ENCODE measurements at regions not wholly inside any gene's neighbourhood (a gene's known extent, or its start where the extent isn't known, plus 50 kb on each side); places are given as distances from the start of the nearest gene placed in this dataset.

- H3K79me1 ChIP-seq (ENCODE audit: low read depth, low read length): no peaks in the 10 kb centered on the region
- H4K91ac ChIP-seq (replicated peaks; ENCODE audit: insufficient read length, low read length): no peak overlapping the region
- no peak overlapping the region for H3K4me2 ChIP-seq (ENCODE audit: insufficient read depth in 1 of 2, low read depth in 2 of 2, low read length in 2 of 2)
- no peak overlapping the region for H2BK20ac ChIP-seq (ENCODE audit: low read length)
- H3K56ac ChIP-seq (replicated peaks; ENCODE audit: insufficient read length, low read depth, low read length): no peak overlapping the region
- H4K5ac ChIP-seq (ENCODE audit: insufficient read length, low read depth, low read length): no peak overlapping the region
- H3K18ac ChIP-seq (ENCODE audit: extremely low read depth, low read length): no peak overlapping the region
- no peak overlapping the region for H3K4me3 ChIP-seq (ENCODE audit: extremely low read depth in 1 of 4, insufficient read depth in 2 of 4, low read depth in 3 of 4, low read length in 4 of 4)
- peak overlapping the region; percentile 6; the same call in 1 of the 2 replicates for H2AFZ ChIP-seq (ENCODE audit: low read length)
- no peak overlapping the region for H2BK15ac ChIP-seq (ENCODE audit: low read length)
- H3K27ac ChIP-seq (ENCODE audit: low read depth, low read length): no peak overlapping the region
- FAIRE-seq: no peak
- no peaks in the 10 kb centered on the region for H3K4me1 ChIP-seq (replicated peaks in 1 of 4; ENCODE audit: control insufficient read depth in 3 of 4, insufficient read depth in 4 of 4, low read length in 3 of 4)
- H3K4ac ChIP-seq (replicated peaks; ENCODE audit: insufficient read length, low read depth, low read length): no peak overlapping the region
- no peak overlapping the region for H2AK5ac ChIP-seq (ENCODE audit: low read depth, low read length)
- WGBS, 2 experiments (ENCODE audit: extremely low coverage in 1 of 2, insufficient coverage in 1 of 2, insufficient read length in 1 of 2, insufficient replicate concordance in 2 of 2, low coverage in 1 of 2, low lambda C conversion rate in 2 of 2, missing lambda C conversion rate in 1 of 2): 79% methylated on average over 2 of the region's 2 CpGs; no CpG with 5 or more reads in 1 of the 2 experiments
- DNase-seq (ENCODE audit: low read depth in 1 of 2, low spot score in 2 of 2): no peak
- no peak overlapping the region for H4K8ac ChIP-seq (ENCODE audit: extremely low read depth, insufficient read depth, low read length)
- H3K9ac ChIP-seq (replicated peaks in 1 of 4; ENCODE audit: extremely low read depth in 1 of 4, low read depth in 3 of 4, low read length in 3 of 4): no peak overlapping the region
- no peaks in the 10 kb centered on the region for H3K23me2 ChIP-seq (ENCODE audit: low read depth, low read length)
- H3K14ac ChIP-seq (ENCODE audit: insufficient read length): no peak overlapping the region
- no peaks in the 10 kb centered on the region for H3K36me3 ChIP-seq (ENCODE audit: control insufficient read depth in 2 of 4, insufficient read depth in 4 of 4, low read length in 3 of 4)
- ChIA-PET CTCF (ENCODE audit: partially characterized antibody) (interaction anchor here (1.6 to 4.2 kb wide), 3 partner anchors 12 to 197 kb away, joined by 3 to 15 read pairs (median 4); no protein-coding TSS in a partner anchor), POLR2A (ENCODE audit: partially characterized antibody) (no interaction called here)
- peak in 1 of 2 experiments; percentile 24 for TF ChIP-seq RAD21 (IDR thresholded peaks at IDR 0.05 in 1 of 2, conservative IDR thresholded peaks at IDR 0.05 in 1 of 2; ENCODE audit: low read depth in 2 of 2, low read length in 2 of 2)
- TF ChIP-seq NRF1 (IDR thresholded peaks at IDR 0.05; ENCODE audit: low read depth, low read length): no peak
- no peaks in the 10 kb centered on the region for H3K79me2 ChIP-seq (ENCODE audit: control insufficient read depth in 1 of 2, insufficient read depth in 2 of 2, low read length in 2 of 2)
- no peaks in the 10 kb centered on the region for H3K9me3 ChIP-seq (ENCODE audit: insufficient read depth in 2 of 2, low read depth in 1 of 2, low read length in 1 of 2)
- H3K23ac ChIP-seq (ENCODE audit: insufficient read length): no peak overlapping the region
- no peak overlapping the region for H2BK12ac ChIP-seq (ENCODE audit: low read depth, low read length)
- no peak overlapping the region for H2BK120ac ChIP-seq (replicated peaks; ENCODE audit: low read depth, low read length)
- no peaks in the 10 kb centered on the region for H4K20me1 ChIP-seq (replicated peaks in 1 of 2; ENCODE audit: control insufficient read depth in 1 of 2, insufficient read depth in 2 of 2, low read length in 2 of 2)
- no peak overlapping the region for H2BK5ac ChIP-seq (ENCODE audit: low read depth, low read length)
- H3K27me3 ChIP-seq (replicated peaks in 1 of 4; ENCODE audit: control insufficient read depth in 3 of 4, extremely low read depth in 1 of 4, insufficient read depth in 3 of 4, low read length in 3 of 4): no peaks in the 10 kb centered on the region
Measured at GRCh38 chr2:161556440-161556839, 67.8 kb upstream of the SLC4A10 start.

Data from H1 (cell line).